Esophagus (tissue), 2 donors: ENCODE measurements at regions not wholly inside any gene's neighbourhood (a gene's known extent, or its start where the extent isn't known, plus 50 kb on each side); places are given as distances from the start of the nearest gene placed in this dataset.

Experiments used
- H3K27ac ChIP-seq, 2 donors: one replicate each; pipeline ENCODE4 v1.5.1; 2013; ENCODE audit warnings: low read depth in 2 of 2, mild to moderate bottlenecking in 2 of 2, inconsistent platforms in 1 of 2, low read length in 1 of 2, moderate library complexity in 1 of 2
- H3K27me3 ChIP-seq, 2 donors: one replicate each; pipeline ENCODE4 v1.6.1; 2013; ENCODE audit warnings: low read length in 2 of 2, control low read depth in 1 of 2, mild to moderate bottlenecking in 1 of 2; ENCODE audit not compliant: insufficient read depth in 2 of 2, control insufficient read depth in 1 of 2
- H3K36me3 ChIP-seq, 2 donors: one replicate each; pipeline ENCODE4 v1.6.1; 2013; ENCODE audit warnings: low read length in 1 of 2; ENCODE audit not compliant: control insufficient read depth in 2 of 2, insufficient read depth in 2 of 2
- H3K4me1 ChIP-seq, 2 donors: one replicate each; pipeline ENCODE4 v1.6.1; 2013; ENCODE audit warnings: low read length in 1 of 2; ENCODE audit not compliant: control insufficient read depth in 2 of 2, insufficient read depth in 2 of 2
- H3K4me3 ChIP-seq, 2 donors: one replicate each; pipeline ENCODE4 v1.5.1; 2013; ENCODE audit warnings: low read length in 2 of 2, mild to moderate bottlenecking in 2 of 2, low read depth in 1 of 2, moderate library complexity in 1 of 2
- H3K9me3 ChIP-seq, 2 donors: one replicate each; pipeline ENCODE4 v1.6.1; 2013; ENCODE audit warnings: mild to moderate bottlenecking in 2 of 2, low read depth in 1 of 2, low read length in 1 of 2, moderate library complexity in 1 of 2; ENCODE audit not compliant: control insufficient read depth in 2 of 2, insufficient read depth in 1 of 2
- WGBS, 2 donors: extraction: QIAGEN DNeasy Blood & Tissue Kit; methylation state at CpG; one replicate each; pipeline ENCODE4 v1.1.7; 2013; 5-methylcytosine and 5-hydroxymethylcytosine counted together
- donor health status: healthy with polysubstance abuse.
- donor health status: Bipolar disorder and iron deficiency.

DNA sequence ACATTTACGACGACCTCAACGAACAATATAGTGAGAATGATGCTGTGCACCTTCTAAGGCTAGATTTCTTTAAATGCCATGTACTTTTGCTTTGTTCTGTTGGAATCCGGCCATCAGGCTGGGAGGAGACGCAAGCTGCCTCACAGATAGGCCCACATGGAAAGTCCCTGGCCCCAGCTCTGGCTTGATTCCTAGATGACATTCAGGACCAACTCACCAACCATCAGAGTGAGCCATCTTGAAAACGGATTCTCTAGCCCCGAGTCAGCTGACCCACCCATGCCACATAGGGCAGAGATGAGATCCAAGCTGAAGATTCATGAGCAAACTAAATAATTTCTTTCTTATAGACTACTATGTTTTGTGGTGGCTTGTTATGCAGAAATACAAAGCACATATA is 164.4 kb downstream of the ZNF281 start:
- WGBS, 2 donors: 50 to 61% methylated on average over 7 of the region's 7 CpGs
- Histone ChIP-seq H3K4me1 (peaks cover 0 to 2% of the 10 kb centered on the region in 2 donors), H3K4me3 (no peak overlapping the region), H3K27ac (no peak overlapping the region), H3K36me3 (no peaks in the 10 kb centered on the region), H3K27me3 (peaks cover 0 to 3% of the 10 kb centered on the region in 2 donors), H3K9me3 (no peaks in the 10 kb centered on the region)

DNA sequence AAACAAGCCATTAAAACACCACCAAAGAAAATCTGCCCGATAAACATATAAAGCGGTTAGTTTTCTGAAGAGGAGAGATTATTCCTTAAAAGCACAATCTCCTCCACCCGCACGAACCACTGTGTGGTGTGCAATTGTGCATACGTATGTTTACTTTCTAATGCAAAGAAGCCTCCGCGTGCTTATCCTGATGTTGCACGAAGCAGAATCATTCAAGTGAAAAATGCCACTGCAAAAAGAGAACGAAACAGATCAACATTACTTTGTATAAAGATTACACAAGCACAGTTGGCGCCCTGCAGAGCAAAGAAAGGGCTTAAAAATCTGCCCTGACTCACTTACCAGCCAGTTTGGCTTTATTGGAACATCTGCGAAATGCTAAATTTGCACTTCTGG is 166.8 kb downstream of the ZNF281 start:
- peaks cover 0 to 2% of the 10 kb centered on the region in 2 donors for H3K4me1 ChIP-seq
- no peak overlapping the region for H3K27ac ChIP-seq
- no peaks in the 10 kb centered on the region for H3K9me3 ChIP-seq
- no peaks in the 10 kb centered on the region for H3K27me3 ChIP-seq
- no peak overlapping the region for H3K4me3 ChIP-seq
- H3K36me3 ChIP-seq: no peaks in the 10 kb centered on the region
- WGBS, 2 donors: 28 to 41% methylated on average over 11 of the region's 11 CpGs

- H3K4me3 ChIP-seq: no peak overlapping the region
- no peak overlapping the region for H3K27ac ChIP-seq
Observed at GRCh38 chr1:200242110-200243041, 167.5 kb downstream of the ZNF281 start.

GRCh38 chr1:200240656-200241055 is 169.2 kb downstream of the ZNF281 start:
- Histone ChIP-seq H3K4me1 (peaks cover 0 to 2% of the 10 kb centered on the region in 2 donors), H3K4me3 (no peak overlapping the region), H3K27ac (no peak overlapping the region), H3K36me3 (no peaks in the 10 kb centered on the region), H3K9me3 (no peaks in the 10 kb centered on the region), H3K27me3 (no peaks in the 10 kb centered on the region)
- 56 to 65% methylated on average over 9 of the region's 9 CpGs for WGBS, 2 donors

More at GRCh38 chr1:200242110-200243041, 167.5 kb downstream of the ZNF281 start:
- Histone ChIP-seq H3K27me3 (no peaks in the 10 kb centered on the region), H3K36me3 (no peaks in the 10 kb centered on the region), H3K9me3 (no peaks in the 10 kb centered on the region), H3K4me1 (peaks cover 0 to 2% of the 10 kb centered on the region in 2 donors)
- 41 to 46% methylated on average over 15 of the region's 15 CpGs for WGBS, 2 donors

GRCh38 chr1:200238311-200238710 is 171.5 kb downstream of the ZNF281 start:
- Histone ChIP-seq H3K4me1 (peaks cover 0 to 2% of the 10 kb centered on the region in 2 donors), H3K27ac (no peak overlapping the region), H3K27me3 (peaks cover 0 to 3% of the 10 kb centered on the region in 2 donors), H3K9me3 (no peaks in the 10 kb centered on the region), H3K36me3 (no peaks in the 10 kb centered on the region), H3K4me3 (no peak overlapping the region)
- WGBS, 2 donors: 89 to 91% methylated on average over 3 of the region's 3 CpGs

DNA sequence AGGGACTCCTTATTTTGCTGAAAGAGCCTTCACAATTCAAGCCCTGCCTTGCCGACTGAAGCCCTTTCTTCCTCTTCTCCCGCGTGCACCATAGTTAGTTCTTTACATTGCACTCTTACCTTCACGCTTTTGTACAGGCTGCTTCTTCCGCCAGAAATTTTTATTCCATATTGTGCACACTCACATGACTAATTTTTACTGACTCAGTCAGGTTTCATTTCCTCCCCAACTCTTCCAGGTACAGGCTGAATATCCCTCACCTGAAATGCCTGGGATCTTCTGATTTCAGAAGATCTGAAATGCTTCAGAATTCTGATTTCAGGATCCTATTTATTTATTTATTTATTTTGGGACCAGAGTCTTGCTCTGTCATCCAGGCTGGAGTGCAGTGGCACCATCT is 172.8 kb downstream of the ZNF281 start:
- no peak overlapping the region for H3K27ac ChIP-seq
- H3K4me1 ChIP-seq: no peaks in the 10 kb centered on the region
- no peaks in the 10 kb centered on the region for H3K36me3 ChIP-seq
- H3K27me3 ChIP-seq: peaks cover 0 to 3% of the 10 kb centered on the region in 2 donors
- H3K9me3 ChIP-seq: no peaks in the 10 kb centered on the region
- 96% methylated on average over 5 of the region's 5 CpGs for WGBS, 2 donors
- no peak overlapping the region for H3K4me3 ChIP-seq

DNA sequence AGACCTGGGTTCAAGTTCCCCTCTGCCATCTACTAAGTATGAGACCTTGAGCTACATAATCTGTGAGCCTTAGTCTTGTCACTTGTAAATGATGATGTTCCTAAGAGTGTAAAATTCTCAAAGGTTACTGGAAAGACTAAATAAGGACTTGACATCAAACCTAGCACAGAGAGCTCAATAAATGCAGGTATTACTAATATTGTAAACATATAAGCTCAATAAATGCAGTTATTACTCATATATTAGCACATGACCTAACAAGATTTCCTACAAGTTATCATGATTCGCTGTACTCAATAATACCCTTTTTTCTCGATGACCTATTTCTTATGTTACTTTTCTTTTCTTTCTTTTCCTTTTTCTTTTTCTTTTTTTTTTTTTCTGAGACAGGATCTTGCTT is 174.9 kb downstream of the ZNF281 start:
- Histone ChIP-seq H3K4me1 (no peaks in the 10 kb centered on the region), H3K36me3 (no peaks in the 10 kb centered on the region), H3K27me3 (peaks cover 0 to 3% of the 10 kb centered on the region in 2 donors), H3K9me3 (no peaks in the 10 kb centered on the region), H3K4me3 (no peak overlapping the region), H3K27ac (no peak overlapping the region)
- WGBS, 2 donors: 75 to 86% methylated on average over 2 of the region's 2 CpGs

DNA sequence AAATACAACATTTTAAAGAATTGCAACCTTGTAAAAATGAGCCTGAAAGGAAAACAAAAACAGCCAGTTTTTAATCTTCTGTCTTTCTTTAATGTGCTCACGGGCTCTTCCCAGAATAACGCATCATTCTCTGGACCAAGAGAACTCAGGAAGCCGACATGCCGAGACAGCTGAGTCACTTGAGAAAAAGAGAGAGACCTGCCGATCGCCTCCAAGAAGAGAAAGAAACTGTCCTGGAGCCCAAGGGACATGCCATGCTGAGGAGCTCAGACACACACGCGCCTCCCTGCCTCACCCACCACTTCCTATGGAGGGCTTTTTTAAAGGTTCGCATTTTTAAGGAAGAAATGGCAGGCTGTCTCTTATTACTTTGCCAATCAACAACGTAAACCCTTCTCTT is 176.4 kb downstream of the ZNF281 start:
- Histone ChIP-seq H3K4me3 (no peak overlapping the region), H3K9me3 (no peaks in the 10 kb centered on the region), H3K36me3 (no peaks in the 10 kb centered on the region), H3K4me1 (no peaks in the 10 kb centered on the region), H3K27me3 (peaks cover 0 to 3% of the 10 kb centered on the region in 2 donors), H3K27ac (no peak overlapping the region)
- WGBS, 2 donors: 75 to 78% methylated on average over 10 of the region's 10 CpGs

- Histone ChIP-seq H3K27ac (no peak overlapping the region), H3K9me3 (no peaks in the 10 kb centered on the region)
- WGBS, 2 donors: 60 to 73% methylated on average over 1 of the region's 1 CpG
Observed at GRCh38 chr1:200231787-200232231, 178.0 kb downstream of the ZNF281 start.

DNA sequence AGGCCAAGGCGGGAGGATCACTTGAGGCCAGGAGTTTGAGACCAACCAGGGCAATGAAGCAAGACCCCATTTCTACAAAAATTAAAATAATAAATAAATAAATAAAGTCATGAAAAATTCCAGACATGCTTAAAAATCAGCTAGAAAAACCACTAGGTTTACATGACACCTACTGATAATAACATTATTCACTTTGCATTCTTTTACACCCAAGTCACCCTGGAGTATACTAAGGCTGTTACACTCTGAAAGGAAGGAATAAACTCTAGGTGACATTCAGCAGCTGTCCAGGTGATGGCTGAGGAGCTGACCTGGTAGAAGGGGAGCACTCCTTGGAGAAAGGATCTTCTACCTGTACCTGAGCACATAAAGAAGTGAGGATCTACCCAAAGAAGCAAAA is 179.2 kb downstream of the ZNF281 start:
- 95 to 100% methylated on average over 1 of the region's 1 CpG for WGBS, 2 donors
- H3K4me1 ChIP-seq: no peaks in the 10 kb centered on the region
- no peaks in the 10 kb centered on the region for H3K9me3 ChIP-seq
- no peak overlapping the region for H3K4me3 ChIP-seq
- no peak overlapping the region for H3K27ac ChIP-seq
- peaks cover 0 to 3% of the 10 kb centered on the region in 2 donors for H3K27me3 ChIP-seq
- no peaks in the 10 kb centered on the region for H3K36me3 ChIP-seq

More at GRCh38 chr1:200231787-200232231, 178.0 kb downstream of the ZNF281 start:
- Histone ChIP-seq H3K4me1 (no peaks in the 10 kb centered on the region), H3K27me3 (peaks cover 0 to 3% of the 10 kb centered on the region in 2 donors), H3K4me3 (no peak overlapping the region), H3K36me3 (no peaks in the 10 kb centered on the region)
